DOHH2 (cell line): ENCODE measurements at regions not wholly inside any gene's neighbourhood (a gene's known extent, or its start where the extent isn't known, plus 50 kb on each side); places are given as distances from the start of the nearest gene placed in this dataset.
"Not testable (repeated sequence)": the region's sequence is repeated elsewhere in the genome, so short reads cannot be mapped to it uniquely, and the experiment has no call there.

Source experiments
- H3F3A ChIP-seq: fragments of 200-600 bp; sonication (generic), shearing (Covaris generic); 2 replicates; pipeline ENCODE4 v1.6.0; 2016; ENCODE audit warnings: antibody characterized with exemption, mild to moderate bottlenecking; ENCODE audit not compliant: control insufficient read depth, insufficient read depth
- H3K27ac ChIP-seq: fragments of 200-600 bp; sonication (generic); 2 replicates; pipeline ENCODE4 v1.5.1; 2014; ENCODE audit warnings: low read depth, mild to moderate bottlenecking, low read length, moderate library complexity
- H3K27me3 ChIP-seq: fragments of 200-600 bp; sonication (generic); 2 replicates; pipeline ENCODE4 v1.6.1; 2014; ENCODE audit warnings: mild to moderate bottlenecking, low read length, mixed read lengths; ENCODE audit not compliant: control insufficient read depth
- H3K36me3 ChIP-seq: fragments of 200-600 bp; sonication (generic); 2 replicates; pipeline ENCODE4 v1.6.1; 2014; ENCODE audit warnings: mild to moderate bottlenecking, low read length, moderate library complexity, mixed read lengths; ENCODE audit not compliant: control insufficient read depth
- H3K4me1 ChIP-seq: fragments of 200-600 bp; sonication (generic); 2 replicates; pipeline ENCODE4 v1.6.1; 2014; ENCODE audit warnings: mild to moderate bottlenecking, low read length, mixed read lengths; ENCODE audit not compliant: control insufficient read depth
- H3K4me2 ChIP-seq: fragments of 200-600 bp; sonication (generic); 2 replicates; pipeline ENCODE4 v1.6.0; 2014; ENCODE audit warnings: mild to moderate bottlenecking, low read length, moderate library complexity
- H3K4me3 ChIP-seq: fragments of 200-600 bp; sonication (generic); 2 replicates; pipeline ENCODE4 v1.5.1; 2014; ENCODE audit warnings: mild to moderate bottlenecking, low read length, mixed read lengths
- H3K79me2 ChIP-seq: fragments of 200-600 bp; sonication (generic); 2 replicates; pipeline ENCODE4 v1.6.1; 2014; ENCODE audit warnings: mild to moderate bottlenecking, low read length, mixed read lengths; ENCODE audit not compliant: control insufficient read depth
- H3K9me2 ChIP-seq: fragments of 200-600 bp; sonication (generic); replicated peaks from 2 replicates; pipeline ENCODE4 v1.6.1; 2014; ENCODE audit warnings: mild to moderate bottlenecking, low read length, mixed read lengths; ENCODE audit not compliant: control insufficient read depth
- H3K9me3 ChIP-seq: fragments of 200-600 bp; sonication (generic); 2 replicates; pipeline ENCODE4 v1.6.1; 2014; ENCODE audit warnings: antibody characterized with exemption, low read length, mixed read lengths; ENCODE audit not compliant: control insufficient read depth, insufficient read depth
- H4K20me1 ChIP-seq: fragments of 200-600 bp; sonication (generic); 2 replicates; pipeline ENCODE4 v1.6.0; 2014; ENCODE audit warnings: low read depth, mild to moderate bottlenecking, antibody characterized with exemption, low read length, moderate library complexity; ENCODE audit not compliant: control insufficient read depth, insufficient read depth
- EZH2phosphoT487 ChIP-seq: fragments of 200-600 bp; sonication (generic); IDR thresholded peaks from 2 replicates; pipeline ENCODE4 v1.6.1; 2017; ENCODE audit warnings: borderline replicate concordance, mild to moderate bottlenecking, antibody characterized with exemption, low read length, moderate library complexity, mixed read lengths
- TF ChIP-seq, protein P1 (sequence below): fragments of 200-600 bp; sonication (generic); IDR thresholded peaks from one replicate; pipeline ENCODE4 v1.5.1; 2014; ENCODE audit warnings: antibody characterized with exemption, mild to moderate bottlenecking, low read depth, low read length; ENCODE audit not compliant: poor library complexity, severe bottlenecking

DNA sequence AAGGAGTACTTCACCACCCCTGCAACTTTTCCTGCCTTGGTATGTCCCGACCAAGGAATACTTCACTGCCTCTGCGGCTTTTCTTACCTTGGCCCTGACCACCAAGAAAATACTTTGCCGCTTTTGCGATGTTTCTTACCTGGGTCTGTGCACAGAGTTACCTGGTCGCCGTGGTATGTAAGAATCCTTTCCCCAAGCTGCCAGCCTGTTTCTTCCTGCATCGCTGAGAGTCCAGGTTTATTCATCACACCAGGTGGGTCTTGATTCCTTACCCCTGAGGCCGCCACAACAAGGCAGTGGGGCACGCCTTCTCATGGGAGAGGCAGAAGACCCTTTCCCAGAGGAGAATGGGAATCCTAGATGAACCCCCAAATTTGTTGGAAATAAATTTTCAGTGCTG is 511.3 kb downstream of the EDEM1 start:
- Histone ChIP-seq H3K4me3 (no peak overlapping the region), H3K79me2 (no peaks in the 10 kb centered on the region), H4K20me1 (no peaks in the 10 kb centered on the region), H3K27me3 (no peaks in the 10 kb centered on the region), H3F3A (no peaks in the 10 kb centered on the region), H3K4me2 (no peak overlapping the region), H3K4me1 (no peaks in the 10 kb centered on the region), H3K9me3 (no peaks in the 10 kb centered on the region), H3K9me2 (no peaks in the 10 kb centered on the region), H3K36me3 (no peaks in the 10 kb centered on the region), H3K27ac (no peak overlapping the region)
- no peak for TF ChIP-seq EZH2phosphoT487
- TF ChIP-seq, protein P1, sequence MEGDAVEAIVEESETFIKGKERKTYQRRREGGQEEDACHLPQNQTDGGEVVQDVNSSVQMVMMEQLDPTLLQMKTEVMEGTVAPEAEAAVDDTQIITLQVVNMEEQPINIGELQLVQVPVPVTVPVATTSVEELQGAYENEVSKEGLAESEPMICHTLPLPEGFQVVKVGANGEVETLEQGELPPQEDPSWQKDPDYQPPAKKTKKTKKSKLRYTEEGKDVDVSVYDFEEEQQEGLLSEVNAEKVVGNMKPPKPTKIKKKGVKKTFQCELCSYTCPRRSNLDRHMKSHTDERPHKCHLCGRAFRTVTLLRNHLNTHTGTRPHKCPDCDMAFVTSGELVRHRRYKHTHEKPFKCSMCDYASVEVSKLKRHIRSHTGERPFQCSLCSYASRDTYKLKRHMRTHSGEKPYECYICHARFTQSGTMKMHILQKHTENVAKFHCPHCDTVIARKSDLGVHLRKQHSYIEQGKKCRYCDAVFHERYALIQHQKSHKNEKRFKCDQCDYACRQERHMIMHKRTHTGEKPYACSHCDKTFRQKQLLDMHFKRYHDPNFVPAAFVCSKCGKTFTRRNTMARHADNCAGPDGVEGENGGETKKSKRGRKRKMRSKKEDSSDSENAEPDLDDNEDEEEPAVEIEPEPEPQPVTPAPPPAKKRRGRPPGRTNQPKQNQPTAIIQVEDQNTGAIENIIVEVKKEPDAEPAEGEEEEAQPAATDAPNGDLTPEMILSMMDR, result no peak

DNA sequence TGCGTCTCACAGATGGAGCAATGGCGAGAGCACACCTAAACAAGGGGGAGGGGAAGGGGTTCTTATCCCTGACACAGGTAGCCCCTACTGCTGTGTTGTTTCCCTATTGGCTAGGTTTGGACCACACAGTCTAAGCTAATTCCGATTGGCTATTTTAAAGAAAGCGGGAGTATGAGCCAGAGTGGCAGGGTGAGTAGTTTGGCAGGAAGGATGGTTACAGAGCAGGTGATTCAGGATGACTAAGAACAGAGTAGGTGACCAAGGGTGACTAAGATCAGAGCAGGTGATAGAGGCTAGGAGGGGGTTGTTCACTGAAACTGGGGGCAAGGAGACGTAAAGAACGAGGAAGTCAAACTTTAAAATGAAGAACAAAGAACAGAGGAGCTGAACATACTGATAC is 511.8 kb downstream of the EDEM1 start:
- Histone ChIP-seq H3F3A (no peaks in the 10 kb centered on the region), H3K9me2 (no peaks in the 10 kb centered on the region), H3K4me2 (no peak overlapping the region), H3K27me3 (no peaks in the 10 kb centered on the region), H3K4me3 (no peak overlapping the region), H3K9me3 (no peaks in the 10 kb centered on the region), H3K27ac (no peak overlapping the region), H3K36me3 (no peaks in the 10 kb centered on the region), H3K4me1 (no peaks in the 10 kb centered on the region), H4K20me1 (no peaks in the 10 kb centered on the region), H3K79me2 (no peaks in the 10 kb centered on the region)
- TF ChIP-seq, protein P1, result no peak
- no peak for TF ChIP-seq EZH2phosphoT487

DNA sequence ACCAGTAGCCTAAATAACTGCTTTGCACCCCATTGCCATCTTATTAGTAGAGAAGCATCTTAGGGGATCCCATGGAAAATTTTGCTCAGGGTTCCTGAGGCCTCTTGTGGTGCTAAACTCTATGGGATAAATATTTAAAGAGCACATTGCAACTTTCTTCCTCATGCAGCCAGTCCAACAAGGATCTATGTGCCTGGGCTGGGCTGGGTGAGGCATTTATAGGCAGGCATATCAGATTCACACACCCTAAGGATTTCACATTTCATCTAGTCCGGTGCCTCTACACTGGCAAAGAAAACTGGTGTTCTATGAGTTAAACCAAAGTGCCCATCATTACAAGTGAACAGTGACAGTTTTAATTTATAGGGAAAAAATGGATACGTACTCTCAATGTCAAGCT is 512.3 kb downstream of the EDEM1 start:
- H3K9me3 ChIP-seq, result no peaks in the 10 kb centered on the region
- H3K4me2 ChIP-seq, result no peak overlapping the region
- H3K27ac ChIP-seq, result no peak overlapping the region
- no peak for TF ChIP-seq EZH2phosphoT487
- TF ChIP-seq, protein P1, result no peak
- H4K20me1 ChIP-seq, result no peaks in the 10 kb centered on the region
- no peaks in the 10 kb centered on the region for H3K79me2 ChIP-seq
- H3K4me1 ChIP-seq, result no peaks in the 10 kb centered on the region
- no peaks in the 10 kb centered on the region for H3K9me2 ChIP-seq
- H3K27me3 ChIP-seq, result no peaks in the 10 kb centered on the region
- no peaks in the 10 kb centered on the region for H3F3A ChIP-seq
- no peaks in the 10 kb centered on the region for H3K36me3 ChIP-seq
- H3K4me3 ChIP-seq, result no peak overlapping the region

DNA sequence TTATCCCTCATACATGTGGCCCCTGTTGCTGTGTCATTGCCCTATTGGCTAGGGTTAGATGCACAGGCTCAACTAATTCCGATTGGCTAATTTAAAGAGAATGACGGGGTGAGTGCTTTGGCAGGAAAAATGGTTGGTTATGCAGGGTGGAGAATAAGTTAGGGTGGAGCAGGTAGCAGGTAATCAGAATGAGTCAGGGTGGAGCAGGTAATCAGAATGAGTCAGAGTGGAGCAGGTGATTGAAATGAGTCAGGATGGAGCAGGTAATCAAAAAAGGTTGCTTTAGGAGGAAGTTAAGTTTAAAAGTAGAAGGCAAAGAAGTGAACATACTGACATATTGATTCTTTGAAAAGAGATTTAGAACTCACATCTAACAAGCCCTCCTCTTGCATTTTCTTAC is 513.5 kb downstream of the EDEM1 start:
- H3F3A ChIP-seq, H4K20me1 ChIP-seq, H3K4me3 ChIP-seq, H3K9me3 ChIP-seq, H3K27ac ChIP-seq, H3K36me3 ChIP-seq, H3K27me3 ChIP-seq, H3K4me2 ChIP-seq, H3K4me1 ChIP-seq, H3K79me2 ChIP-seq, H3K9me2 ChIP-seq: not testable (repeated sequence)
